GM04503 (cell line): ENCODE measurements at regions not wholly inside any gene's neighbourhood (a gene's known extent, or its start where the extent isn't known, plus 50 kb on each side); places are given as distances from the start of the nearest gene placed in this dataset.
"Not testable (repeated sequence)": the region's sequence is repeated elsewhere in the genome, so short reads cannot be mapped to it uniquely, and the experiment has no call there.

Experiments
- DNase-seq: peaks from one replicate; pipeline ENCODE4 v3.0.0-alpha.2; 2012; ENCODE audit warnings: low read depth

DNA sequence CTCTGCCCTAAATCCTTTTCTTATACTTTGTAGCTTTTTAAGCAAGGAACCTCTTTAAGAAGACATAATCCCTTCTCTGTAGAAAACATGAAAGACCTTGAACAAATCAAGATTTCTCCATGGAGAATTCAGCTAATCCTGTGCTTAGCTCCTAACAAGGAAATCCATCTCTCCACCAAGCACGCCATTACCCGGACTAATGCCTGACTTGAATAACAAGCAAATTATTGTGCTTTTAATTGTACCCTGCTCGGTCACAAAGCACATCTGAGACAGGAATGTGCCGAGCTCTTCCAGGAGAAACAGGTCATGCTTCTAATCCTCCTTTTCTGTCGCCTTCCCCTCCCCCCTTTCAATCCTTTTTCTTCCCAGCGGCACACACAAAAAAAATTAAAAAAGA is 141.3 kb downstream of the PSAT1 start:
- no peak for DNase-seq

DNA sequence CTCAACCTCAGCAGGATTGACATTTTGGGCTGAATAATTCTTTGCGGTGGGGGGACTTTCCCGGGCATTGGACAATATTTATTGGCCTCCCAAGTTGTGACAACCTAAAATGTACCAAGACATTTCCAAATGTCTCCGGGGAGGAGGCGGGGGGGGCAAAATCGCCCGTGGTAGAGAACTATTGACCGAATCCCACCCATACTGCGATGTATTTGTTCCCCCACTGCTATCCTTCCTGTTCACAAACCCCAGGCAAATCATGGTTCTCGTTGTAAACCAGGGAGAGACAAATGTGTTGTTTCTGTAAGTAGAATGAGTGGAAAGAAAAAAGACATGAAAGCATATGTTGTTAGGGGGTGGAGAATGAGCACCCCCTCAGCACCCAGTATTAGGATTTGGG is 141.9 kb downstream of the PSAT1 start:
- no peak for DNase-seq

DNA sequence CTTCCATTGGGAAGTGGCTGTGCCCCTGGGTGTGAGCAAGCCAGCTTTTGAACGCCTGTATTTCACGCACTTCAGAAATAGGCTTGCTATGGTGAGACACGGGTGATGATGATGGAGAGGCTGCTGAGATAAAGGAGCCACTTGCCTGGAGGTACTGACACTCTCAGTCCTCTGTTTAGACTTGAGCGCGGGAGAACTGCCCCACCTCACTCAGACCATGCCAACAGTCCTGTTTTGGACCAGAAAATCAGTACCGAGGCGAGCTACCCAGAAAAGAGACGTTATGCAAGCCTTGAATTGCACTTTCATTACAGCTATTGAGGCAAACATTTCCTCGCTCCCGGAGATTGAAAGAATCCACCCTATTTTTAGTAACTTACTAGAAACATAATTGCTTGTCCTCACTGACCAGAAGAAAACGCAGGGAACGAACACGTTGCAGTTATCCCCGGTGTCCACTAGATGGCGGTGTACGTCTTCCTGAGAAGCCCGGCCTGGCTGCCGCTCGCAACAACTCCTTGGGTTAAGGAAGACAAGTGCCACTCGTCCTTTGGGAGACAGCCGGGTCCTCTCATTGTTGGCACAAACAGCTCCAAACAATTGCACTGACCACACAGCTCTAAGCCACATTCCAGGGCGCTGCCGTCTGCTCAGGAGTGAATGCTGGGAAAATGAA is 142.4 kb downstream of the PSAT1 start:
- DNase-seq: peak; percentile 77

DNA sequence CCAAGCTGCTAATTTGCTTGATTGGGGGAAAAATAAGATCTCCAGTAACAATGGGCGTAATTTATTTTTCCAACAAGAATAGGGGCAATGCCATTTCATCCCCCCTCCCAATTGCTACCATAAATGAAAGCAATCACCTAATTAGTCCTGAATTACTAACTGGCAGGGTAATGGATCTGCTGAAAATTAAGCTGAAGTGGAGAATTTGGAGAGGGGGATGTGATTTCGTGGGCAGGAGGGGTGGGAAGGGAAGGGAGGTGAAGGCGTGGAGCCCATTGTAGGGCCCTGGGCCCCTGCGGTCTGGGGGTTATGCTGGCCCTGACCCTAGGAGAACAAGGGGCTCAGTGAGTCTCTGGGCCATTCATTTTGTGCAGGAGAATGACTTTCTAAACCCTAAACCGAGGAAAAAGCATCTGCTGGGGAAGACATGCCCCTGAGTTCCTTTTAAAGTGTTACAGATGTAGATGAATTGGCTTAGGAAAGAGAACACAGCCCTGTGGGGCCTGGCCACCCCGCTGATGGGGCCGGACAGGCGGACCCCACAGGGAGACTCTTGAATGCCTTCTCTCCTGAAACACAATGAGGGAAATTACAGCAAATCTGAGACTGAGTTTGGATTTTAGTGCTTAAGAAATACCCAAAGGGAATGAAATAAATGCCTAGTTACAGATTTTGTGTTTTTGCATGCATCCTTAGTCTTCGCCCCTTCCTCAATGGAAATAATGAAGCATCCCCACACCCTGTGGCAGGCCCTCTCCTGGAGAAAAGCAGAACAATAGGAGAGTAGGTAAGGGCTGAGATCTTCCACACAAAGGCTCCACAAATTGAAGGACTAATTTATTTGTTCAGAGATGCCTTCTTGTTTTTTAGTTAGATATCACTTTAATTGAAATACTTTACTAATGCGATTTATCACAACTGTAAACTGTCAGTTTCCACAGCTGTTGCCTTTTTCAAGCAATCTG is 143.2 kb downstream of the PSAT1 start:
- DNase-seq: no peak

DNA sequence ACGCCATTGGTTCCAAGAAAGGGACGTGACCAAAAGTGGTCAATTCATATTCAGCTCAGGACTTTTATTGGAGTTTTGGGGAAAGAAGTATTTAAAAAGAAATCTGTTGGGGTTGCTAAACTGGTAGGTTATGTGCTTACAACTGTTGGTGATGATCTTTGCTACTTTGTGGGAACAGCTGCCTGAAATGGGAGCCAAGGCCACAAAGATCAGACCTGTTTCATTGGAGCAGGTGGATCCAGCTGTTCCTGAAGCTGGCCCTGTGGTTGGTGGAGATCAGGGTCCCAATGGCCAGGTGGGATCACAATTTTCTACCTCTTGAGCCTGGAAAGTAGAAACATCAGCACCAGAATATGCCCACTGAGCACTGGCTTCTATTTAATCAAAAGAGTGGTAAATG is 144.5 kb downstream of the PSAT1 start:
- no peak for DNase-seq

DNA sequence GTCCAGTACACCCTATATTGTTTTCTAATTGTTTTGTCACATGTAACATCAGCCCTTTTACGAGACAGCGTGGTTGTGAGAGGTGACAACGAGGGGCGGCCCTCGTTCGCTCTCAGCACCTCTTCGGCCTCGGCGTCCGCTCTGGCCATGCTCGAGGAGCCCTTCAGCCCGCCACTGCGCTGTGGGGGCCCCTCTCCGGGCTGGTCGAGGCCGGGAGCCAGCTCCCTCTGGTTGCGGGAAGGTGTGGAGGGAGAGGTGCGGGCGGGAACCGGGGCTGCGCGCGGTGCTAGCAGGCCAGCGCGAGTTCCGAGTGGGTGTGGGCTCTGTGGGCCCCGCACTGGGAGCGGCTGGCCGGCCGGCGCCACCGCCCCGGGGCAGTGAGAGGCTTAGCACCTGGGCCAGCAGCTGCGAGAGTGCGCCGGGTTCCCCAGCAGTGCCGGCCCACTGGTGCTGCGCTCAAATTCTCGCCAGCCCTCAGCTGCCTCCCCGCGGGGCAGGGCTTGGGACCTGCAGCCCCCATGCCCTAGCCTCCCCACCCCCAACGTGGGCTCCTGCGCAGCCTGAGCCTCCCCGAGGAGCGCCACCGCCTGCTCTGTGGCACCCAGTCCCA is 145.0 kb downstream of the PSAT1 start:
- no peak for DNase-seq

DNA sequence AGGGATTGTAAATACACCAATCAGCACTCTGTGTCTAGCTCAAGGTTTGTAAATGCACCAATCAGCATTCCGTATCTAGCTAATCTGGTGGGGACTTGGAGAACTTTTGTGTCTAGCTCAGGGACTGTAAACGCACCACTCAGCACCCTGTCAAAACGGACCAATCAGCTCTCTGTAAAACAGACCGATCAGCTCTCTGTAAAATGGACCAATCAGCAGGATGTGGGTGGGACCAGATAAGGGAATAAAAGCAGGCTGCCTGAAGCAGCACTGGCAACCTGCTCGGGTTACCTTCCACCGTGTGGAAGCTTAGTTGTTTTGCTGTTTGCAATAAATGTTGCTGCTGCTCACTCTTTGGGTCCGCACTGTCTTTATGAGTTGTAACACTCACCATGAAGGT is 145.7 kb downstream of the PSAT1 start:
- DNase-seq: not testable (repeated sequence)

DNA sequence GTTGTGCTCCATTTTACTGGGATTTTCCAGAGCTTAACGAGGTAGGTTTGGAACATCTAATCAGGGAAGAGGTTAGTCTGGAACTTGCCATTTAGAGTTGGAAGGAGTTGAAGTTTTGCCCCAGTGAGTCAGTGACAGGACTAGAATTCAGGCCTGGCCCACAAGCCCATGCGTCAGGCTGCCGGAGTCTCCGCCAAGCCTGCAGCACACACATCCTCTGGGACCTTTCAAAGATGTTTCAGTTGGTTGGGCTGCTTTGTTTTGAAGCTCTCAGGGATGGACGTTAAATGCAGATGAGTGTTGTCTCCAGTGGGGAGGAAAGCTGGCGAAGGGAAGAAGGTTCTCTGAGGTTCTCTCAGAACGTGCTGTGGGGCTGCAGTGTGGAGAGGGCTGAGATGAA is 147.0 kb downstream of the PSAT1 start:
- DNase-seq: no peak

DNA sequence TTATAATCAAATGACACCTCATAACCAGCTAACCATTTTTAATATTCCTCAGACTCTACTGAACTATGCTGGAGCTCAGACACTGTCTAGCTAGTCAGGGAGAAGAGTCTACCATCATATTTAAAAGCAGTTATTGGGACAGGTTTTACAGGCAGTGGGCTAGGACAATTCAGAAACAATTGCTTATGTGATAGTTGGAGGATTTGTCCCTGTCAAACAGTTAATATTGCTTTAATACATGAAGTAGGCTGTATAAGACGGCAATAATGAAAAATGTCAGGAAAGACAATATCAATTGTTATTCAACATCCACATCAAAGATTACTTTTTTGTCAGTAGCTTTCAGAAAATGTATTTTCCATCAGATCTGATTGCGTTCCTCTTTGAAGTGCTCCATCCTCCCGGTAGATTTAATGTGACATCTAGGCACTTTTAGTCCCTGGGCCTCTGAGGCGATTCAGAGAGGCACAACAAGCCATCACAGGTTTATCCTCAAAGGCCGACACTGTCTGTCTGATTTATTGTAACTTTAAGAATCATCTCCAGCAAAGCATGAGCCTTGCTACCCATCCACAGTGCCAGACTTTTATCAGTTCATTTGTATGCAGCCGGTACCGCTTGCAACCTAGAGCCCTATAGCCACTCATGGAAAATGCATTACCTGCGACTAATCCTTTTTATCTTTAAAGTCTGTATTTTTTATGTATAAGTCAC is 152.2 kb downstream of the PSAT1 start:
- DNase-seq: no peak

DNA sequence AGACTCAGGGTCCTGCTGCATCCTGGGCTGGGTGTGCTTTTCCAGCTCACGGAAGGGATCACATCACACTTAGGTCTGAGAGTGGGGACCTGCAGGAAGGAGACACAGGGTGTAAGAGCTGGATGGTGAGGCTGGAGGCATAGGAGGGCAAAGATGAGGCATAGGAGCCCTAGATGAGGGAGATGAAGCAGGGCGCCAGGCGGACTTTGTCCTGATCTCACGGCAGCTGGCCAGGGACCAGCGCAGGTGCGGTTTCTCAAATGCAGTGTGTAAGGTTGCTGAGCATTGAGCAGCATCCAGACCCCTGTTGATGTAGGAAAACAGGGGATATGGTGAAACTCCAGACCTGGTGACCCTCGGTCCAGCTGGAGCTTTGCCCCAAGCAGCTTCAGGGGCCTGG is 156.5 kb downstream of the PSAT1 start:
- DNase-seq: no peak

DNA sequence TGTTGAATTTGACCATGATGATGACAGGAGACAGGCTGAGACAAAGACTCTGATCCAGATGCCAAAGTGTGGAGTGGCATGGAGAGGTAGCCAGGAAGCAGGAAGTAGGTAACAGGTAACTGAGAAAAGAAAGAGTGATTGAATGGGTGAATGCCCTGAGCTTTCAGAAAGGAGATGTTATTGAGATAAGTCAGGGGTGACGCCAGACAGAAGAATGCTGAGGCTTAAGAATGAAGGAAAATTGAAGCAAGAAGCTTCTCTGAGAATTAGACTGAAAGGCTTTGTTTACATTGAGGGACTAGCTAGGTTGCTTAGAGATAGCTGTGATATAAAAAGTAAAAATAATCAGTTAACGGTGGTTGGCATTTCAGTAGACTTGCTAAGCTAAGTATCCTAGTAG is 165.7 kb downstream of the PSAT1 start:
- peak; percentile 3 for DNase-seq

DNA sequence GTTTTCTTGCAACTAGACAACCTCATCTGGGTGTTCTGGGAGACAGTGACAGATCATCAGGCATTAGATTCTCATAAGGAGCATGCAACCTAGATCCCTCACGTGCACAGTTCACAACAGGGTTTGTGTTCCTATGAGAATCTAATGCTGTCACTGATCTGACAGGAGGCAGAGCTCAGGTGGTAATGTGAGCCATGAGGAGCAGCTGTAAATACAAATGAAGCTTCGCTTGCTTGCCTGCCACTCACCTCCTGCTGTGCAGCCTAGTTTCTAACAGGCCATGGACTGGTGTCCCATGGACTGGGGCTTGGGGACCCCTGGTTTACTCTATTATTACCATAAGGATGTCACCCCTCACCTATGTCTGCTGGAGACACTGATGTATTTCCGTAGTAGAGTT is 166.8 kb downstream of the PSAT1 start:
- DNase-seq: no peak

DNA sequence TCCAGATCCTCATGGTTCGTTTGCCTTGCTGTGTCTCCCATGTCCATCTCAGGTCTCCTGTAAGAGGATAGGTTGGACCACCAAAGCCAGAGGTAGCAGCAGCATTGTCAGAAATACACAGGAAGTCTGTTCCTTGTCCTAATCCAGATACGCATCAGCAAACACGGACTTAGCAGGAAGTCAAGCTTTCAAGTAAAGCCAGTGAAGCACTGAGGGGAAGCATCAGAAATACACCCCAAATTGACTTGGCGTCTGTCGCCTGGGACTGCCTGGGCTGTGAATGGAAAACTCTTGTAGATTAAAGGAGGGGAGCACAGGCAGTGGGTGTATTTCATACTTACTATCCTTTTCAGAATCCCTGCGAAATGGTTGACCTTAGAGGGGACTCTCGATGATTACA is 171.3 kb downstream of the PSAT1 start:
- DNase-seq: no peak

DNA sequence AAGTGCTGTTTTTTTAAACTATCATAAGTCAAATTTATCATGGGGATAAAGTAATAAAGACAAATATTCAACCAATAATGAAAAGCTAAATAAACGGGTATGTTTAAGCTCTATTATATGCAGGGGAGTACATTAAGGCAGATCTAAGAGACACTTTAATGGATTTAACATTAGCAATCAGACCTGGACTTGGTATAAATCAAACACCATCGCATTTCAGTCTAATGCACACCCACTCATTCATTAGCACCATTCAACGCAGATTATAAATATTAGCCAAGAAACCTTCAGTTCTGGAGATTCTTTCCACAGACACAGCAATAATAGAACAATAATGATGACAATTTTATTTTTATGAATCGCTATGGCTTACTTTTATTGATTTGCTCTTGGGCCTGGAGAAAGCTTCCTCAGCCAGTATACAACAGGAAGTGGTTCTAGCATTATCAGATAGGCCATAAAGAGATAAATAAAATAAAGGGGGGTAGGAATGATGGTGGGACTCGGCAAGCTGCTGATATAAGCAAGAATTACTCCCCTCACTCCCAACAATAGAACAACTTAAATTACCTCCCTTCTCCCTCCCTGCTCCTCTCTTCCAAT is 172.2 kb downstream of the PSAT1 start:
- DNase-seq: no peak

DNA sequence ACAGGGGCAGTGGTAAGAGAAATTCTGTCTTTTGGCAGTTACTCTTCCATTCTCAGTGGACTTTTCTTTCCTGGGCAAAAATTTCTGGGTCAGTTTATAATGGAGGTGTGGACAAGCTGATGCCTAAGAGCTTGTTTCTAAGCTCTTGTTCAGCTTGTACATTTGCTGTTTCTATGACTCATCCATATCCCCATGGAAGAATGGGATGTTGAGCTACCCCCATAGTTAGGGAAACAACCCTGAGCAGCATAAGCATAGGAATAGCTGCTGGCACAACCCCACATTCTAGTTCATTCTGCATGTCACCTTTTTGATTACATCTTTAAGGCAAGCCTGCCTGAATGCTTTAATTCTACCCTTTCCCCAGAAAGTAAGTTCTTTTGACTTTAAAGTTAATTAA is 173.3 kb downstream of the PSAT1 start:
- no peak for DNase-seq

DNA sequence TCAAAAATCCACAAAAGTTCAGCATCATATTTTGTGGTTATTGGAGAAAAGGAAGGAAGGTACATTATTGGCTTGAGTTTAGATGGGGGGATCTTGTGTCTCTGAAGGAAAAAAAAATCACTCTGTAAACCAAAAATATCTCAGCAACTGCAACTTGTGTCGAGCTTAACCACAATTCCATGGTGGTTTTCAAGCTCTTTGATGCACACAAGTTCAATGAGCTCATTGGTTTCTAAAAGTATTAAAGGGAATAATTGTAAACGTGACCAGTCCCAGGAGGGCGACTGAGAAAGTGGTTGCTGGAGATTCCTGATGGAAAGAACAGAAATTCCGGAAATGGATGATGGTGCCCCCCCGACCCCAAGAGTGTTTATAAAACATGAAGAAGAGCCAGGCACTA is 173.8 kb downstream of the PSAT1 start:
- no peak for DNase-seq

DNA sequence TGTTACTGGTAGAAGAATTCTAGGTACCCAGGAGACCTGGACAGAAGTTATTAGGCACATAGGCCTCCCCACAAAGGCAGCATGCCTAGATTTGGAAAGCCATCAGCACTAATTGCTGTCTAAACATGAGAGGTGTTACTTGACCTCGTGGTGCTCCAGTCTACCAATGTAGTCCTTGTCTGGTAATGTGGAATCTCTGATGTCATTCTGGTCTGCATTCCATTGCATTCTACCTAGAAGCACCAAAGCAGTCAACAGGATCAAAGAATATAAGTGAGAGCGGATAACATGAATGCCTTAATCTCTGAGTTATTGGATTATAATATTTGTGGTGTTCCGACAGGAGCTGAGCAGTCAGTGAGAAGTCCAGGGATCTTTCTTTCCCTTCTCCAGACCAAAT is 175.2 kb downstream of the PSAT1 start:
- DNase-seq: no peak

DNA sequence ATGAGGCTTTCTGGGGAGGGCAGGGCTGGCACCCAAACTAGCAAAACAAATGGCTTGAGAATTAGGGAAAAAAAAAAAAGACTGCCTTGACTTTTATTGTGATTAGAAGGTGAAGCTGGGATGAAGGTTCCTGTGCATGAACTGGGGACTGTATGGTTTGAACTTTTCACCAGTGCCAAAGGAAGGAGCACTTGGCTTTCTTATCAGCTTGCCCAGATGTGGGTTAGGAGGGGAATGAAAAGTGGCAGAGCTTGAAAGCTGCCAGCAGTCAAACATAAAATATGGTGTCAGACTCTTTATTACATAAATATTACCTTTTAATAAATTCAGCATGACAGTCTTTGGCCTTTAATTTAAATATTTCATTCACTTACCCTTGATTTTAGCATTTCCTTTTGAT is 182.5 kb downstream of the PSAT1 start:
- DNase-seq: no peak

DNA sequence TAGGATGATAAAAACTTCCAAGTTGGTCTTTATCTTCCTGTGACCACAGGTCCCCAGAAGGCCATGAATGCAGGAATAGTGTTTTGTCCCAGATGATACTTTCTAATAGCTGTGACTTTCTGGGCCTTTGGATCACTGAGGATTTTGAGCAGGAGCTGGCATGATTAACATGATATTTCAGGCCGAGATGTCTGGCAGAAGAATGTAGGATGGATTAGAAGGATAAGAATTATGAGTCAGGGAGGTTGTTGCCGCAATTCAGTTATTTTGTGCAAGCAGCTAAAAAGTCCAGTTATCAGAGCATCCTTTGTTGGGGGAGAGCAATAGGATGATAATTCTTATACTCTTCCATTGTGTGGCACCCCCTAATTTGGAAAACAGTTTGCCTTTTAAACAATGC is 189.7 kb downstream of the PSAT1 start:
- DNase-seq: no peak

DNA sequence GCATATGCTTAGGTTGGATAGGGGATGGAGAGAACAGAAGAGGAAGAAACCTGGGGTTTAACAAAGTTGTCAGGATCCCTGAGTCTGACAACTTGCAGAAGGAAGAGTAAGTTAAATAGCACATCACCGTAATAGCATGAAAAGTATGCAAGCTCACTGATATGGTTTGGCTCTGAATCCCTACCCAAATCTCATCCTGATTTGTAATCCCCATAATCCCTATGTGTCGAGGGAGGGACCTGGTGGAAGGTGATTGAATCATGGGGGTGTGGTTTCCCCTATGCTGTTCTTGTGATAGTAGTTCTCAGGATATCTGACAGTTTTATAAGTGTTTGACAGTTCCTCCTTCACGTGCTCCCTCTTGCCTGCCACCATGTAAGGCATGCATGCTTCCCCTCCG is 193.3 kb downstream of the PSAT1 start:
- no peak for DNase-seq

DNA sequence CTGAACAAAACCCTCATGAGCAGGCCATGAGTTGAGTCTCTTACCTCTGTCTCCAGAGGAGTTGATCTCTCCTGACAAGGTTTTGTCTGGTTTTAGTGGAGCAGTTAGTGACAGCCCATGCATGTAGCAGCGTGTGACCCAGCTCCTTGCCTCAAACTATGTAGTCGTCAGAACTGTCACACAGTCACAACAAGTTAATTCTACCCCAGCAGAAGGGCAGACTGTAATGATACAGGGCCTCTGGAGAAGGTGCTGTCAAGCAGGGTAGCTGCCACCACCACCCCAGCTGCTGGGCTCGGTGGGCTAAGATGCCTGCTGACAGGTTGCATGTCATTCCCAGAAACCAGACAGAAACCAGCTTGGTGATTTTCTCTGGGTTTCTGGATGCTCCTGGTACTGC is 194.5 kb downstream of the PSAT1 start:
- no peak for DNase-seq

DNA sequence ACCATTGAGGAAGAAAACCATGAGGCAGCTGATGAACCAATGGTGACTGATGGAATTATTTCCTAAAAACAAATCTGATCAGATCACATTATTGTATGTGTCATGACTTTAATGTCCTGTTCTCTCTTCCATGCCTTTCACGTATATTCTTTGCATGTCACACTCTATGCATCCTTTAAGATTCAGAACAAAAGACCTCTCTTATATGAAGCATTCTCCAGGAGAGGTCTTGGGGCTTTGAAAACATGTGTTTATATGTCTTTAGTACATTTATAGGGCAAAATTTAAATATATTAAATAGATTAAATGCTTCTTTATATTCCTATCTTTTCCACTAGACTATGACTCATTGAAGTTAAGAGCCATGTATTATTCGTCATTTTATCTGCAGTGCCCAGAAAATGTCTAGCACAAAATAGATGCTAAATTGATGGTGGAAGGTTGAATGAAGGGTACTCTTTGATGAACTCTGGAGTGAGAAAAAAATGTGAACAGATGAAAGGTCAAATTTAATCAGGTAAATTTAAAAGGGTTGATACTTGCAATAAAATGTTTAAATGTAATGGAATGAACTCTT is 196.3 kb downstream of the PSAT1 start:
- DNase-seq: no peak
